ENCODE measurements at regions not wholly inside any gene's neighbourhood (a gene's known extent, or its start where the extent isn't known, plus 50 kb on each side); places are given as distances from the start of the nearest gene placed in this dataset.

GRCh38 chr7:41029072-41029499, 673.8 kb downstream of the INHBA start:
- TF ChIP-seq SMC3 (conservative IDR thresholded peaks at IDR 0.05; ENCODE audit: poor library complexity): no peak
- TF ChIP-seq EZH2 (IDR thresholded peaks at IDR 0.05; ENCODE audit: borderline replicate concordance, insufficient read depth, low read length, poor library complexity, severe bottlenecking): no peak
- TF ChIP-seq CTCF (IDR thresholded peaks at IDR 0.05; ENCODE audit: poor library complexity, severe bottlenecking): no peak
- TF ChIP-seq MXI1 (conservative IDR thresholded peaks at IDR 0.05; ENCODE audit: poor library complexity, severe bottlenecking): no peak

Data from neural cell (in vitro differentiated cells).